ENCODE measurements at regions not wholly inside any gene's neighbourhood (a gene's known extent, or its start where the extent isn't known, plus 50 kb on each side); places are given as distances from the start of the nearest gene placed in this dataset.

DNA sequence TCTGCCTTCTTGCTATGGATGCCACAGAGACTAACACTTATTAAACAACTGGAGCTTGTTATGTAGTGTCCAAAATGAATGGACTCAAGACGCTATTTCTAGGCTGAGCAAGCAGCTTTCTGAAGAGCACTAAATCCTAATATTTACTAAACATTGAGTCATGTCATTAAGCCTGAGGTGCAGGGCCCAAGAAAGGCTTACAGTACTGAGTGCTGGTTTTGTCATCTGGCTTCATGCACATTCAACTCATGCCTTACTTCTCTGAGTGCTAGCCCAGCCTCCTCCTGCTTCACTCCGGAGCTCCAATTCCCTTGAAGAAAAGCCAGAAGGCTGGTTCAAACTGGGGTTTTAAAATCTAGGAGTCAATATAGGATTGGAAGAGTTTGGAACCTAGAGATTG, 363.3 kb upstream of the CDH5 start:
- FAIRE-seq = no peak

DNA sequence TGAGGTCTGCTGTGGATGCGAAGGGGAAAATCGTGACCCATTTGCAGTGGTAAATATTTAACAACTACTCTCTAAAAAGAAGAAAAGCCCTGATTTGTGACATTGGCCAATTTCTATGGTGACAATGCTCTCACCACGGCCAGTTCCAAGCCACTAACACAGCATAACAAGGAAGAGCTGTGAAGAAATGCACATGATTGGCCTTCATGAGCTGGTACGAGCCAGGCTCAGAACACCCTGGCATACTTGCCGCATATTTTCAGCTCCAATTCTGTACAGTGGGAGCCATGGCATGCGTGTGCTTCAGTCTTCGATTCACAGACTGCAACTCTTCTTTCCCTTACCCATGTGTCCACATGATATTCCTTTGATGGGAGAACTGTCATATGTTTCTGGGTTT, 363.9 kb upstream of the CDH5 start:
- no peak for FAIRE-seq

DNA sequence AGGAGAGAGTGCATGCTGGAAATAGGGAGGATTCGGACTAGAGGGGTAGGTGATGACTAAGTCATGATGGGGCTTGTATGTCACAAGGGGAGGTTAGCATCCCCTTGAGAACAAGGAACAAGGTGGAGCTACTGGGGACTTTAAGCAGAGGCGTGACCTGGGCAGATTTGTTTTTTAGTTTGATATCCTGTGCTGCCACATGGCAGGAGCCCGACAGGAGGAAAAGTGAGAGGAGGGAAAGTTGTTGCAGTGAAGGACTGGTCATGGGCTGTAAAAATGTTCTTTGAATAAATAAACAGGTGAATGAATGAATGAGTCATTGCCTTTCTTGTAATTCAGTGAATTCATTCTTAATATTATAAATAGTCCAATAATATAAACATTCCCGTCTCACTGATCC, 365.1 kb upstream of the CDH5 start:
- FAIRE-seq = no peak

DNA sequence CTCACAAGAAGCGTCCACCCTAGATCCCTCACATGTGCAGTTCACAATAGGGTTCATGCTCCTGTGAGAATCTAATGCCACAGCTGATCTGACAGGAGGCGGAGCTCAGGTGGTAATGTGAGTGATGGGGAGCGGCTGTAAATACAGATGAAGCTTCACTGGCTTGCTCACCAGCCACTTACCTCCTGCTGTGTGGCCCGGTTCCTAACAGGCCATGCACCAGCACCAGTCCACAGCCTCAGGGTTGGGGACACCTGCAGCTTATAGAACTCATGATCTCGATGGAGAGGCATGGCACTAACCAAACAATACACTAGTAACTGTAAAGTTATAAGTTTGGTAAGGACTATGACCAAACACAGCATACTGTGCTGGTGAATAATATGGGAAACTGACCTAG, 368.0 kb upstream of the CDH5 start:
- FAIRE-seq = no peak

DNA sequence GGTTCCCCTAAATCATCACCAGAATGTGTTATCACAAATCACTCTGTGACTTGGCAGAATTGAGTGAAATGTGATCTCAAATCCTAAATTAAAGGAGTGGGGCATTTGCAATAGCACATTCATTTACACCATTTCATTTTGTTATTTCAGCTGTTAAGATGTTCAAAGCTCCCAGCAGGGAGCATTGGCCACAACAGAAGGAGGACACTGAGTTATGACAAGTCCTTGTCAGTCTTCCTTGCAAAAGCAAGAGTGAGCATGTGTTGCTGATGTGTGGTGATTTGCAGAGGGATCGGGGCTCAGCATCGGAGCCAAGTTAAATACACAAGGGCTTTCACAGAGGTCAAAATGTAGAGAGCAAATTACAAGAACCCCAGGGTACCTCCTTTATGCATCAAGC, 372.2 kb upstream of the CDH5 start:
- FAIRE-seq = no peak

DNA sequence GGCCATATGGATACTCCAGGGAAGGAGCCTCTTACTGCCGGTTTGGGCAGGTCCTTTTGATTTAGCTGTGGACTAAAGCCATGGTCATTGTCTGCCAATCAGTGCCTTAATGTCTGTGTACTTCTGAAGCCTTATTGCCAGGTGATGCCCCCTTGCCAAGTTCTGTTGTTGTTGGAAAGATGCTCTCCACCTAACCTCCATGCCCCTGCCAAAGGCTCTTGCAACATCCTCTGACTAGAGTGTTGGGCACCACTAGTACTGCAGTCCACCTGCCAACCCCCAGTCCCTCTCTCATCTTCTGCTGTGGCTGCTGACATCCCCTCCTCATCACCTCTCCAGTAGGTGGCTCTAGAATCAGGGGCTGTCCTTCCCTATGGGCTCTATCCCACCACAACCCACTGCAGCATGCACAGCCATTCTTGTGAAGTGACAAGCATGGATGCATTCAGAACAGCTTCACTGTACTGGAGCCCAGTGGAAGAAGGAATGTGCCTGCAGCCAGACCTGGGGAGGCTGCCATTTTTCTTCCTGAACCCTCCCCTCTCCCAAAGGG, 375.3 kb upstream of the CDH5 start:
- FAIRE-seq = no peak

DNA sequence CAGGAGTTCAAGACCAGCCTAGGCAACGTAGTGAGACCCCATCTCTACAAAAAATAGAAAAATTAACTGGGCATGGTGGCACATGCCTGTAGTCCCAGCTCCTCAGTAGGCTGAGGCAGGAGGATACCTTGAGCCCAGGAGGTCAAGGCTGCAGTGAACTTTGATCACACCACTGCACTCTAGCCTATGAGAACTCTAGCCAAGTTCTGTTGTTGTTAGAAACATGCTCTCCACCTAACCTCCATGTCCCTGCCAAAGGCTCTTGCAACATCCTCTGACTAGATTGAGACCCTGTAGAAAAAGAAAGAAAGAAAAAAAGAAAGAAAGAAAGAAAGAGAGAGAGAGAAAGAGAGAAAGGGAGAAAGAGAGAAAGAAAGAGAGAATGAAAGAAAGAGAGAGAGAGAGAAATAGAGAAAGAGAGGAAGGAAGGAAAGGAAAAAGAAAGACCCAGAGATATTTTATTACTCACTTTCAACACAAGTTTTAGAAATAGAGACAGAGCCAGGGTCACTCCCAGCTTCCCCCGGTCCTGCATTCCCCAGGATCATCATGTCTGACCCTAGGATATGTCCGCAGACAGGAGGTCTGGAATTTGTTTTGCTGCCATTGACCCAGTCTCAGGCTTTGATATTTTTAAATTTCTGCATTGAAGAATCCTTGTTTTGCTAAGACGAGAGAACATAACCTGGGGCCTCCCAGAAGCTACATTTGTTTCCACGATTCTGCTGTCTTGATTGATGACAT, 376.5 kb upstream of the CDH5 start:
- FAIRE-seq = no peak

DNA sequence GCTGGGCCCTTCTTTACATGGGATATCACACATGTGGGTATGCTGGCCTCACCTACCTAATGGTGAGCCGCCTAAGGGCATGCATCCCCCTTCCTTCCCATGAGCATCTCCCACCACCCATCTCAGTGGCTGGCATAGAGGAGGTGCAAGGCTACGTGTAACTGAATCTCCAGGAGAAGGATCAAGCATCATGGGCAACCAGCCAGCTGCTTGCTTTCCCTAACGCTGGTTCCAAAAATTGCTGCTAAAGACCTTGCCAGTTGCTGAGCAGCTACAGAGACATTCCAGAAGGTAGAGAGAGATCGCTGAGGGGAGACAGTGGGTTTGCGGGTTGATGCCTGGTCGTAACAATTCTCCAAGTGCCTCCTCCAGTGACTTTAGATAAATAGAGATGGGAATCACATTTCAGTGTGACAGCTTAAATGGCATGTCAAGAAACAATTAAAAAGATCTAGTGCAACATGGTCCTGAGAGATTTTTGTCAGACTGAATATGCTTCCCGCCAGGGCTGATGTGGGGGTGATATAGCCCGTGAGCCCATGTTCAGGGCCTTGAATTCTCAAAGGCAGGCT, 378.4 kb upstream of the CDH5 start:
- FAIRE-seq = no peak

DNA sequence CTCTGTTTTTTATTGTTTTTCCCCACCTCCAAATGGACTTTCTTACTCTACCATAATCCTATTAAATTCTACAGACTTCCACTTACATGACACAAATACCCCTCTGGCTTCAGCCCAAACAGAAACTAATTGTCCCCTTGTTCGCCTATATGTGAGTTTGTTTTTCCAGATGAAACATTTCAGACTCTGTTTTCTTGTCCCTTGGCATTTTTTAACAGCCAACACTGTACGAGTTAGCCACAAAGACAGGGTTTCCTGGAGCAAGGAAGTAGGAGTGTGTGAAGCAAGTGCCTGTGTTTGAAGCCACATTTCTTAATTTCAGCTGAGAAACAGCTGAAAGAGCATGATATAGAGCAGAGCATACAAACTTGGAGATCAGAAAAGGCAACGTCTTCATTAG, 382.2 kb upstream of the CDH5 start:
- FAIRE-seq = no peak

DNA sequence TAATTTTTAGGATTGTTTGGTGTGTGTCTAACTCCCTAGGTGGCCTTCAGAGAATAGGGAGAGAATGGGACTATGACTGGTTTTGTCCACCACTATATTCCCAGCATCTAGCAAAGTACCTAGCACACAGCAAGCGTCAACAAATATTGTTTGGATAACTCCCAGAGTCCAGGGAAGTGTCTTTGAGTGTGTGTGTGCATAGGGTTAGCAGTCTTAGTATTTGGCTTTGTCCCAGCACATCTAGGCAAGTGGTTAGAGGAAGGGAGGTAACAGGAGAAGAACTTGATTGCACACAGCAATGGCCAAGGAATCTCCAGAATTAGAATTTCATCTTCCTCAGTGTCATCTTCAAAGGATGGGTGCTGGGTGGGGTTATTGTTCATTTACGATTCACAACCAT, 385.4 kb upstream of the CDH5 start:
- FAIRE-seq = no peak

DNA sequence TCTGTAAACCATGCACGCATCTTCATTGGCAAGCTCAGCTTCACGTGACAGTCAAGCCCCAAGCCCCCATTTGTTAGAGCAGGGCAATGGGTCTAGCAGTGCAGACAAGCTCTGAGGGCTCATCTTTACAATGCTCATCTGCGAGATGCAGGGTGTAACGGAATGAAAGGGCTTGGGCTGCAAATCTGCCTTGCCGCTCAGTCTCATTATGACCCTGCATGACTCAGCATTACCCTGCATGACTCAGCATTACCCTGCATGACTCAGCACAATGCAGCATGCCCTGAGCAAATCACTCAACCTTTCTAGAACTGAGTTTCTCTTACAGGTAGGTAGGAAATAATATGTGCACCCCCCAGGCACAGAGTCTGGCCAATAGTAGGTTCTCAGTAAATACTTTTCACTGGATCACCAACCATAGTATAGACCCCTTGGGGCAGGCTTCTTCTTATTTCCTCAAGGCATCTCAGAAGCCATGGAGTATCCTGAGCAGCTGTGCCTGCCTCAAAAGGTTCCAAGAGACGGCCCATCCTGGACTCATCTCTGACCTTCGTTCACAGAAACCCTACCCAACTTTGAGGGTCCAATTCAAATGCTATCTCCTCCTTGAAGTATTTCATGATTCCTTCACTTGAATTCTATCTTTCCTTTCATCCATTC, 391.3 kb upstream of the CDH5 start:
- no peak for FAIRE-seq

DNA sequence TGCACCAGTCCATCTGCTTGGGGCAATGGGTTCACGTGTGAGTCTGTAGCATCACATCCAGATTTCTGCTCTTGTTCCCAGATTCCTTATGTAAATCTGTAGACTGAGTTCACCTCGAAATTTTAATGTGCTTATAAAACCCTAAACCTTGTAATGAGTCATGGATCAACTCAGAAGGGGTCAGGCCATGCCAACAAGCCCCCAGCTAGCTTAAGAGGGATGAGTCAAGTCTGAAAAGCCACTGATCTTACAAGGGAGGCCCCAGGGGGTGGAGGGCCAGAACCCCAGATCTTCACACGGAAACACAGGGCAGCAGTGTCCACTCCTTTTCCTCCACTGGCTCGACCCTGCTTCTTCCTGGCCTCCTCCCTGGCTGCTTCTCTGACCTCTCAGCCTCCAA, 399.1 kb upstream of the CDH5 start:
- no peak for FAIRE-seq

DNA sequence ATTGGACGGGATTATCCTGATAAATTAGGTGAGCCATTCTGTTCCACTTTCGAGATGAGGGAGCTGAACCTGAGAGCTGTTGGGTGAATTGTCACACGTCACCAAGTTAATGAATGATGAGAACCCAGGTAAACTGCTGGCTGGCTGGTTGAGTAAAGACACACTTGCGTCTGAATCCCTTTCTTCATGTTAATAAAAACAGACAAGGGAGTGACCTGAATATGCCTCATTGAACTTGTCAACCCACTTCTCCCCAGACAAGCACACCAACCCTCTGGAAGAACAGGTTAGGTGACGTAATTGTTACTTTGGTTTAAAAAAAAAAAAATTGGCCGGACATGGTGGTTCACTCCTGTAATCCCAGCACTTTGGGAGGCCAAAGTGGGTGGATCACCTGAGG, 400.9 kb upstream of the CDH5 start:
- FAIRE-seq = no peak

DNA sequence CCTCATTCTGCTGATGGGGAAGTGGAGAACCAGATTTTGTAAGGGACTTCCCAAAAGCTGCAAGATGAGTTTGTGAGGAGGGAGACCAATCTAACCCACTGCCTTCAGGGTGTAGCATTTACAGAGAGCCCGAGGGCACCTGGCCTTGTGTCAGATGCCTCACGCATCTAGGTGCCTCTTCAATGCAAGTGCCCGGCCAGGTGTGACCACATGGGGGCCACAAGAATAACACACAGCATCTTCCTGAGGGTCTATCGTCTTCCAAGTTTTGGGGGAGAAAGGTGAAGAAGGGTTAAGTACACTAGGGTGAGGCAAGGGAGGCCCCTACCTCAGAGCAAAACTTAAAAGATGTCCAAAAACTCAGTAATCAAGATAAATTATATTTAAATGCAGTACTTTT, 401.7 kb upstream of the CDH5 start:
- FAIRE-seq = no peak

DNA sequence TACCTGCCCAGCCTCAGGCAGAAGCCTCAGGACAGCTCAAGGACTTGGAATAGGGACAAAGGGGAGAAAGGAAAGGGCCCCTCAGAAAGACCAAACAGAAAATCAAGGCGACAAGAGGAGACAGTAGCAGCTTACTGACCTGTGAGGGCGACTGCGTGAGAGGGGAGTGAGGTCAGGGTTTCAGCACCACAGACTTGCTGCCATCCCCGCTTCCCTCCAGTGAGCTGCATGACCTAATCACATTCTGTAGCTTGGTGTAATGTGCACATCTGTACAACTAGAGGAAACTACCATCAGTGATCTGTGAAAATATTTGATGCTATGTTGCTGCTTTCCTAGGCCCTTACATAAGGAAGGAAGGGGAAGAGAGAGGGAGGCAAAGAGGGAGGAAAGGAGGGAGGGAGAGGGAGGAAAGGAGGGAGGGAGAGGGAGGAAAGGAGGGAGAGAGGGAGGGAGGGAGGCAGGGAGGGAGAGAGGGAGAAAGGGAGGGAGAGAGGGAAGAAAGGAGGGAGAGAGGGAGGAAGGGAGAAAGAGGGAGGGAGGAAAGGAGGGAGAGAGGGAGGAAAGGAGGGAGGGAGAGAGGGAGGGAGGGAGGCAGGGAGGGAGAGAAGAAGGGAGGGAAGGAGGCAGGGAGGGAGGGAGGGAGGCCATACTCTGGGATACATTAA, 404.9 kb upstream of the CDH5 start:
- FAIRE-seq = no peak

DNA sequence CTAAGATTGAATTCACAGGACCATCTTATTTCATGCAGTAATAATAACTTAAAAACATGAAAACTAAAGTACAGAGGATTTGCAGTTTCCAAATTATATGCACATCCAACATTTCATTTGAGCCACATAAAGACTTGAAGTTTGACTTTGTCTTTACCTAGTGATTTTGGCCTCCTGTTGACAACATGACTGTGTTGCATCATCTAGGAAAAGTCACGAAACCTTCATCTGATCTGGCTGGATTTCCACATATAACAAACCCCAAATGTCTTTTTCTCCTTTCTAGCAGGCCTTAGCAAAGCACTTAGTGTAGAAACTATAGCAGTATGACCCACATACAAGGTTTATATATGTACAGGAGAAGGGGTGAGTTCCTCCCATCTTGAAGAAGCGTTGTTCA, 406.5 kb upstream of the CDH5 start:
- no peak for FAIRE-seq

DNA sequence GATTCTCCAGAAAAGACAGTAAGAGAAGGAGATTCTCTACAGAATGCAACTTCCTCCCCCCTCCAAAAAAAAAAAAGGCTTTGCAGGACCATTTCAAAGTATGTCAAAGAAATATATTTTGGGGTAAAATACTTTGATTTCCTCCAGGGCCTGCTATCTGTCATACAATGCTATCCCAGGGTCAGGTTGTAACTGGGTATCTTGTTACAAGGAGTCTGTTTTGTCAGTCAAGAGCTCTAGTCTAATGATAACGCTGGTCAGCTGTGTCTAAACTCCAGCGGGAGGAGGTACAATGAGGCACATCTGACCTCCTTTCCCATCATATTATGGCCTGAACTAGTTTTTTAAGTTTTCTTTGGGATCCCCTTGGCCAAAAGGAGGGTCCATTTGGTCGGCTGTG, 408.4 kb upstream of the CDH5 start:
- no peak for FAIRE-seq

DNA sequence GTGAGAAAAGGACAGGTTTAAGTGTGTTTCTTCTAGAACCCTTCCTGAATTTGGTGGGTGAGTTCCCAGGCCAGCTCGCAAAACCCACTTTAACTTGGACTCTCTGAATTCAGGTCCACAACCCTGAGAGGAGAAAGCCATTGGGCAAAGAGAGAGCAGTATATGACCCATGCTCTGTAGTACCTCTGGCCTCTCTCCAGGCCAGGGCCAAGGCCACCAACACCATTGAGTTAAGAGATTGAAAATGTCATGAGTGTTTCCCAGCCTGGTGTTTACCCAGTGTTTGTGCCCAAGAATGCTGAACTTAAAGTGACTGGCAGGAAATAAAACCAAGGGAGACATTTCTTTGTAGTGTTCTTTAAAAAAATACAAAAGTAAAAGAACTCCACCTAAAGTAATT, 410.4 kb upstream of the CDH5 start:
- FAIRE-seq = no peak

DNA sequence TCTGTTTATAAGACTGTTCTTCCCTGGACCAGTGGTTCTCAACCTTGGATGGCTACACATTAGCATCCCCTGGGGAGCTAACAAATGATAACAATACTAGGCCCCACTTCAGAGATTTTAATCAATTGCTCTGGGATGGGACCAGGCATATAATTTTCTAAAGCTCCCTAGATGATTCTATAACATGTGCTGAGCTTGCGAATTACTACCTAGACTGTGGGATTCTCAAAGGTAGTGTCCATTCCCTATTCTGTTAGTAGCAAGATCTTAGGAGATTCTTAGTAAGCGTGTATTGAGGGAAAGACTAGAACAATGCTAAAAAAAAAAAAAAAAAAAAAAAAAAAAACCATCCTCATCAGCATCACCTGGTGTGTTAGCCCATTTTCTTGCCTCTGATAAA, 412.0 kb upstream of the CDH5 start:
- no peak for FAIRE-seq

DNA sequence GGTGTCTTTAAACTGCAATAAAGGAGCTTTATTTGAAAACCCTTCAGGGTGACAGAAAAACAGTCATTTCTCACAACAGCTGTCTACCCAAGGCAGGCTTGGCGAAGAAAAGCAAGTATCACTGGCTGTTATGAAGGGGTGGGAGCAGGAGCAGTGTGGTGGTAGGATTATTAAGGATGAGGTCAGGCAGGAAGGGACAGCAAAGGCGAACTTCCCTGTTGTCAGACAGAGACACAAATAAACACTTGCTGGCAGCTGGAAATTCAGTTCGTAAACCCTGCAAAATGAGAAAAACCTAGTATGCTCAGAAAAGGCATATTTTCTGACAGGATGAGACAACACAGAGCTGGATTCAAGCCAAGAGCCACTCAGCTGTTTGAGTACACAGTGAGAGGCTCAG, 416.3 kb upstream of the CDH5 start:
- no peak for FAIRE-seq

DNA sequence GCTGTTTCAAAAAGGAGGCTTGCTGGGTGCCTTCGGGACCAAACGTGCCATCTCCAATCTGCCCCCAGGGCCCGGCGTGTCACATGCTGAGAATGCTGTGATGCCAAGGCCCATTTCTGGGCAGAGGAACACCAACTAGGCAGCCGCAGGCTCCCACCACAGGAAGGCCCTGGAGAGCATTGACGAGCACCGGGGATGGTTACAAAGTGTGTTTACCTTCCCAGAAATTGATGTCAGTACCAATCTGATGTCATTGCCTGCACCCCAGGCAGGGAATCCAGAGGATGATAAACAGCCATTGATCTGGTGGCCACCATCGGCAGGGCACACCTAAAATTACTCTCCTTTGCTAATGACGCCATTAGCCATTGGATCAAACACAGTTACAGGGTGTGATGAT, 418.1 kb upstream of the CDH5 start:
- FAIRE-seq = no peak

DNA sequence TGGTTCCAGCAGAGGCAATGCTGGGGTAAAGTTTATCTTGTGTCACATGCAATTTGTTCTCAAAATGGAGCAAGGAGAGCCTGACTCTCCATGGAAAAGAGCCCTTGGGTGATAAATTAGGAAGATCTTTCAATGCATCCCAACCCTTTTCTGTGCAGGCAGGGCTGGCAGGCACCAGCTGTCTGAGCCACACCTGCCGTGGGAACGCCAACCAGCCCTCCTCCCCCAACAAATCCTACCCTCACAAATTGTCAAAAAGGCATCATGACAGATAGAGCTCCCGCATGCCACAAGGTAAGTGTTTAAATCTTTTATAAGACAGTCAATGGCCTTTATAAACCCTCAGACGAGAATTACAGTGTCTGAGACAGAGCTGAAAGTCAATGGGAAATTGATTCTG, 418.5 kb upstream of the CDH5 start:
- no peak for FAIRE-seq

DNA sequence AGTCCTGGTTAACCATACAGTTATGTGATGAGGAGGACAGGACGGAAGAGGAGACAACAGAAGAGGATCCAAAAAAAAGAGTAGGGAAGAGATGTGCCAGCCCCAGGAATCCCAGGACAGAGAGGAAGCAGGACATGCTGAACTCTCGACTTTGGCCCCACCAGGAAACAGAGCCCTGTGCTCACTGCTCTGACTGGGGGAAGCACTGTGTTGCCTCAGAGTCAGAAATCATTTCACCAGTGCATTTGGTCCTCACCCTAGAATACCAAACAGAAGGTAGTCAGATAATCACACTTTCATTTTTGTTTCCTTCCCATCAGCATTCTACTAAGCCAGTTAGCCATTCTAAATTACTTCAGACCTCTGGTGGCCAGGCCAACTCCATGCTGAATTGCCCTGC, 421.0 kb upstream of the CDH5 start:
- FAIRE-seq = no peak

DNA sequence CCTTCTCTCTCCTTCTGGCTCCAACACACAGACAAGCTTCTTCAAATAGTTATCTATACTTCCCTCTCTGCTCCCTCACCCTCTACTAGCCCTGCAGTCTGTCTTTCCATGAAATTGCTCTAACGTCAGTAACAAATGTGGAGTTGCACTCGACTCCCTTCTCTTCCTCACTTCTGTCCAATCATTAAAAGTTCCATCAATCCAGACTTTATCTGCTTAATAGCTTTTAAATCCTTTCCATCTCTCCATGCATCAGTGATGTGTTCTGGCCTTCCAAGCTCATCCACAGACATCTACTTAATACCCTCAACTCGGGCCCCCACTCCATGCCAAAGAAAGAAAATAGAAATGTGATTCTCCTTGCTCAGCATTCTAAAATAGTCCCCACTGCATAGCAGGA, 422.1 kb upstream of the CDH5 start:
- FAIRE-seq = no peak

All from G401.6 (cell line).